AG04449 (cell line): ENCODE measurements at regions not wholly inside any gene's neighbourhood (a gene's known extent, or its start where the extent isn't known, plus 50 kb on each side); places are given as distances from the start of the nearest gene placed in this dataset.

Experiments
- CTCF ChIA-PET: fragments of 350-600 bp; formaldehyde crosslinking; extraction: SDS; loops from one replicate; lab custom pipeline; 2021; ENCODE audit warnings: antibody characterized with exemption; lab: Yijun Ruan, JAX
- POLR2A ChIA-PET: fragments of 400-600, 350-600 bp; formaldehyde crosslinking; extraction: SDS; loops from one replicate; lab custom pipeline; 2020; ENCODE audit warnings: antibody characterized with exemption, inconsistent platforms; lab: Yijun Ruan, JAX
- DNase-seq: peaks from one replicate; pipeline ENCODE4 v3.0.0-alpha.2; 2010; ENCODE audit warnings: low read depth, low spot score
- H3K4me3 ChIP-seq: 2 replicates; pipeline ENCODE4 v1.5.1; 2011; ENCODE audit warnings: low read depth, mild to moderate bottlenecking, control low read depth, low read length
- CTCF ChIP-seq: IDR thresholded peaks from one replicate; pipeline ENCODE4 v1.5.1; 2011; ENCODE audit warnings: mild to moderate bottlenecking, moderate library complexity, low read length, control low read depth, inconsistent platforms; ENCODE audit not compliant: insufficient read depth; ENCODE audit errors: missing control alignments

- TF ChIP-seq CTCF = no peak
- no peak overlapping the region for H3K4me3 ChIP-seq
- no peak for DNase-seq
- ChIA-PET POLR2A (no interaction called here), CTCF (no interaction called here)
Measured at GRCh38 chr6:14873781-14874441, 372.0 kb upstream of the JARID2 start.

GRCh38 chr6:14874975-14875480 is 370.8 kb upstream of the JARID2 start:
- ChIA-PET POLR2A (no interaction called here), CTCF (no interaction called here)
- no peak for TF ChIP-seq CTCF
- DNase-seq = no peak
- H3K4me3 ChIP-seq = no peak overlapping the region

- POLR2A ChIA-PET = no interaction called here
- CTCF ChIA-PET = no interaction called here
- no peak overlapping the region for H3K4me3 ChIP-seq
- no peak for DNase-seq
- no peak for TF ChIP-seq CTCF
Measured at GRCh38 chr6:14875481-14876063, 370.3 kb upstream of the JARID2 start.

- H3K4me3 ChIP-seq = no peak overlapping the region; the same call in 1 of the 2 replicates
- peak; percentile 34 for DNase-seq
- CTCF ChIA-PET = no interaction called here
- no peak for TF ChIP-seq CTCF
- POLR2A ChIA-PET = interaction anchor here (0.6 to 0.7 kb wide), 3 partner anchors 28 to 207 kb away, joined by 3 read pairs; no protein-coding TSS in a partner anchor
Measured at GRCh38 chr6:14876778-14877613, 368.9 kb upstream of the JARID2 start.

GRCh38 chr6:14877758-14878157 is 368.1 kb upstream of the JARID2 start:
- CTCF ChIA-PET = no interaction called here
- POLR2A ChIA-PET = interaction anchor here (0.7 kb wide), 2 partner anchors 27 to 147 kb away, joined by 3 read pairs; no protein-coding TSS in a partner anchor
- no peak overlapping the region for H3K4me3 ChIP-seq
- no peak for TF ChIP-seq CTCF
- no peak for DNase-seq
